Thyroid gland (tissue), 4 donors: ENCODE measurements at regions not wholly inside any gene's neighbourhood (a gene's known extent, or its start where the extent isn't known, plus 50 kb on each side); places are given as distances from the start of the nearest gene placed in this dataset.

Experiments
- DNase-seq, 2 donors: peaks; one replicate each; pipeline ENCODE4 v3.0.0-alpha.2; 2019
- H3K27ac ChIP-seq, 3 donors: fragments of 200-600 bp; sonication (generic); 1 replicate in 2 of 3; 2 replicates in 1 of 3; pipeline ENCODE4 v1.5.1; 2016 to 2019; ENCODE audit warnings: mild to moderate bottlenecking in 1 of 3, moderate library complexity in 1 of 3
- H3K27me3 ChIP-seq: fragments of 200-600 bp; sonication (generic); one replicate; pipeline ENCODE4 v1.5.1; 2019
- H3K36me3 ChIP-seq, 2 donors: fragments of 200-600 bp; sonication (generic); one replicate each; pipeline ENCODE4 v1.5.1; 2016 to 2019
- H3K4me1 ChIP-seq, 2 donors: fragments of 200-600 bp; sonication (generic); one replicate each; pipeline ENCODE4 v1.5.1; 2017 to 2019
- H3K4me3 ChIP-seq, 3 donors: fragments of 200-600 bp; sonication (generic); replicated peaks in 1 of 3; 1 replicate in 2 of 3; 2 replicates in 1 of 3; pipeline ENCODE4 v1.5.1; 2016; ENCODE audit warnings: mild to moderate bottlenecking in 1 of 3
- H3K9me3 ChIP-seq: fragments of 200-600 bp; sonication (generic); one replicate; pipeline ENCODE4 v1.5.1; 2017
- CTCF ChIP-seq, 6 experiments: fragments of 200-600 bp in 3 of 6; fragments of 450-650 bp in 3 of 6; sonication (generic) in 3 of 6; IDR thresholded peaks; one replicate each; pipeline ENCODE4 v1.5.1; 2016 to 2019; ENCODE audit warnings: antibody characterized with exemption in 6 of 6, mild to moderate bottlenecking in 2 of 6, inconsistent platforms in 1 of 6, moderate library complexity in 1 of 6
- POLR2A ChIP-seq, 2 donors: fragments of 450-650 bp; IDR thresholded peaks; one replicate each; pipeline ENCODE4 v1.6.1; 2017; ENCODE audit warnings: antibody characterized with exemption in 2 of 2, mild to moderate bottlenecking in 2 of 2, moderate library complexity in 1 of 2
- WGBS, 2 donors: methylation state at CpG; one replicate each; pipeline ENCODE4 v1.1.5; 2017; 5-methylcytosine and 5-hydroxymethylcytosine counted together
- intact Hi-C: fragments of 100-400 bp; cut with DNase I; formaldehyde crosslinking; loops from one replicate; pipeline ENCODE4 v1.15.1; 2023

GRCh38 chr6:15898693-15899092 is 230.2 kb upstream of the MYLIP start:
- no peaks in the 10 kb centered on the region for H3K27me3 ChIP-seq
- intact Hi-C loops, result no loop called here
- no peak overlapping the region for H3K4me3 ChIP-seq
- H3K27ac ChIP-seq, result no peak overlapping the region
- no peaks in the 10 kb centered on the region for H3K4me1 ChIP-seq
- H3K9me3 ChIP-seq, result no peaks in the 10 kb centered on the region
- TF ChIP-seq POLR2A (IDR thresholded peaks at IDR 0.05), result no peak
- TF ChIP-seq CTCF (IDR thresholded peaks at IDR 0.05), result no peak
- H3K36me3 ChIP-seq, result no peaks in the 10 kb centered on the region
- 0 to 59% methylated on average over 1 of the region's 1 CpG for WGBS, 2 donors
- DNase-seq, result no peak

GRCh38 chr6:15897063-15897876 is 231.6 kb upstream of the MYLIP start:
- intact Hi-C loops, result no loop called here
- Histone ChIP-seq H3K27me3 (no peaks in the 10 kb centered on the region), H3K4me1 (no peaks in the 10 kb centered on the region), H3K9me3 (no peaks in the 10 kb centered on the region), H3K27ac (peak overlapping the region in 1 of 3 donors; percentile 43), H3K4me3 (no peak overlapping the region), H3K36me3 (no peaks in the 10 kb centered on the region)
- WGBS, 2 donors, result 41 to 47% methylated on average over 8 of the region's 8 CpGs
- TF ChIP-seq POLR2A (IDR thresholded peaks at IDR 0.05) (no peak), CTCF (IDR thresholded peaks at IDR 0.05) (no peak)
- peak in 1 of 2 donors; percentile 3 for DNase-seq

- Histone ChIP-seq H3K9me3 (no peaks in the 10 kb centered on the region), H3K4me3 (no peak overlapping the region), H3K36me3 (no peaks in the 10 kb centered on the region), H3K27me3 (no peaks in the 10 kb centered on the region), H3K27ac (no peak overlapping the region), H3K4me1 (no peaks in the 10 kb centered on the region)
- DNase-seq, result no peak
- 96 to 97% methylated on average over 4 of the region's 4 CpGs for WGBS, 2 donors
- TF ChIP-seq CTCF (IDR thresholded peaks at IDR 0.05) (no peak), POLR2A (IDR thresholded peaks at IDR 0.05) (no peak)
- intact Hi-C loops, result no loop called here
These were observed 232.3 kb upstream of the DTNBP1 start for GRCh38 chr6:15894973-15895725.

GRCh38 chr6:15893556-15894253 is 230.9 kb upstream of the DTNBP1 start:
- H3K4me1 ChIP-seq, result no peaks in the 10 kb centered on the region
- 72 to 74% methylated on average over 5 of the region's 5 CpGs for WGBS, 2 donors
- H3K27ac ChIP-seq, result no peak overlapping the region
- H3K4me3 ChIP-seq, result no peak overlapping the region
- intact Hi-C loops, result no loop called here
- no peak for DNase-seq
- H3K36me3 ChIP-seq, result no peaks in the 10 kb centered on the region
- TF ChIP-seq POLR2A (IDR thresholded peaks at IDR 0.05) (no peak), CTCF (IDR thresholded peaks at IDR 0.05) (no peak)
- no peaks in the 10 kb centered on the region for H3K9me3 ChIP-seq
- H3K27me3 ChIP-seq, result no peaks in the 10 kb centered on the region
